ENCODE measurements at regions not wholly inside any gene's neighbourhood (a gene's known extent, or its start where the extent isn't known, plus 50 kb on each side); places are given as distances from the start of the nearest gene placed in this dataset.

GRCh38 chr13:55361141-55361540 lies 1779.6 kb upstream of the PRR20A start:
- ATAC-seq (ENCODE audit: low read depth): no peak
- Histone ChIP-seq H4K20me1 (ENCODE audit: control insufficient read depth, insufficient read depth, low read length, poor library complexity, severe bottlenecking) (no peaks in the 10 kb centered on the region), H3K79me2 (ENCODE audit: control insufficient read depth, insufficient read depth, low read length) (no peaks in the 10 kb centered on the region), H3K9ac (ENCODE audit: low read length) (no peak overlapping the region), H3K9me3 (ENCODE audit: control extremely low read depth in 1 of 3, control insufficient read depth in 2 of 3, insufficient read depth in 1 of 3, low read length in 2 of 3) (no peaks in the 10 kb centered on the region), H3K27ac (ENCODE audit: low read length in 2 of 2) (no peak overlapping the region), H3K27me3 (replicated peaks in 1 of 4; ENCODE audit: control extremely low read depth in 1 of 4, control insufficient read depth in 3 of 4, insufficient read depth in 4 of 4, low read length in 3 of 4) (no peaks in the 10 kb centered on the region), H2AFZ (ENCODE audit: insufficient read depth, low read depth, low read length, poor library complexity, severe bottlenecking) (no peak overlapping the region), H3K36me3 (replicated peaks in 1 of 2; ENCODE audit: control extremely low read depth in 1 of 2, control insufficient read depth in 1 of 2, extremely low read depth in 1 of 2, insufficient read depth in 2 of 2, low read length in 1 of 2) (no peaks in the 10 kb centered on the region), H3K4me2 (replicated peaks; ENCODE audit: low read depth, low read length, poor library complexity, severe bottlenecking) (no peak overlapping the region), H3K4me1 (ENCODE audit: control insufficient read depth in 2 of 2, insufficient read depth in 2 of 2, low read length in 2 of 2) (no peaks in the 10 kb centered on the region), H3K4me3 (ENCODE audit: control extremely low read depth in 1 of 5, extremely low read depth in 1 of 5, insufficient read depth in 1 of 5, low read depth in 2 of 5, low read length in 4 of 5) (no peak overlapping the region)
- H3K27me3 Mint-ChIP-seq: no peaks in the 10 kb centered on the region
- intact Hi-C loops (cut with micrococcal nuclease): no loop called here
- H3K4me1 Mint-ChIP-seq: no peaks in the 10 kb centered on the region
- ChIA-PET CTCF (no interaction called here), POLR2A (no interaction called here)
- H3K9me3 Mint-ChIP-seq (ENCODE audit: insufficient read depth): peaks cover 3% of the 10 kb centered on the region
- no peak for TF ChIP-seq EZH2 (IDR thresholded peaks at IDR 0.05; ENCODE audit: borderline replicate concordance, insufficient read depth, low read depth, low read length, poor library complexity, severe bottlenecking)
- TF ChIP-seq CTCF (IDR thresholded peaks at IDR 0.05): no peak
- no peak overlapping the region for H3K4me3 Mint-ChIP-seq
- no peak for DNase-seq
- H3K27ac Mint-ChIP-seq: no peak overlapping the region

- DNase-seq (no peak), ATAC-seq (ENCODE audit: low read depth) (no peak)
- no peaks in the 10 kb centered on the region for H3K36me3 ChIP-seq (replicated peaks in 1 of 2; ENCODE audit: control extremely low read depth in 1 of 2, control insufficient read depth in 1 of 2, extremely low read depth in 1 of 2, insufficient read depth in 2 of 2, low read length in 1 of 2)
- no peak overlapping the region for H3K9ac ChIP-seq (ENCODE audit: low read length)
- H3K27ac ChIP-seq (ENCODE audit: low read length in 2 of 2): no peak overlapping the region
- H3K79me2 ChIP-seq (ENCODE audit: control insufficient read depth, insufficient read depth, low read length): no peaks in the 10 kb centered on the region
- H3K4me2 ChIP-seq (replicated peaks; ENCODE audit: low read depth, low read length, poor library complexity, severe bottlenecking): no peak overlapping the region
- intact Hi-C loops (cut with micrococcal nuclease): no loop called here
- Mint-ChIP-seq H3K4me3 (no peak overlapping the region), H3K27ac (no peak overlapping the region), H3K27me3 (no peaks in the 10 kb centered on the region), H3K4me1 (no peaks in the 10 kb centered on the region), H3K9me3 (ENCODE audit: insufficient read depth) (peaks cover 7% of the 10 kb centered on the region)
- TF ChIP-seq CTCF (IDR thresholded peaks at IDR 0.05): no peak
- TF ChIP-seq EZH2 (IDR thresholded peaks at IDR 0.05; ENCODE audit: borderline replicate concordance, insufficient read depth, low read depth, low read length, poor library complexity, severe bottlenecking): no peak
- ChIA-PET CTCF (no interaction called here), POLR2A (no interaction called here)
- H3K4me3 ChIP-seq (ENCODE audit: control extremely low read depth in 1 of 5, extremely low read depth in 1 of 5, insufficient read depth in 1 of 5, low read depth in 2 of 5, low read length in 4 of 5): no peak overlapping the region
- H3K9me3 ChIP-seq (ENCODE audit: control extremely low read depth in 1 of 3, control insufficient read depth in 2 of 3, insufficient read depth in 1 of 3, low read length in 2 of 3): no peaks in the 10 kb centered on the region
- no peaks in the 10 kb centered on the region for H4K20me1 ChIP-seq (ENCODE audit: control insufficient read depth, insufficient read depth, low read length, poor library complexity, severe bottlenecking)
- no peaks in the 10 kb centered on the region for H3K4me1 ChIP-seq (ENCODE audit: control insufficient read depth in 2 of 2, insufficient read depth in 2 of 2, low read length in 2 of 2)
- no CpG with 5 or more reads among the region's 3 CpGs for WGBS (ENCODE audit: insufficient coverage)
- H3K27me3 ChIP-seq (replicated peaks in 1 of 4; ENCODE audit: control extremely low read depth in 1 of 4, control insufficient read depth in 3 of 4, insufficient read depth in 4 of 4, low read length in 3 of 4): no peaks in the 10 kb centered on the region
- no peak overlapping the region for H2AFZ ChIP-seq (ENCODE audit: insufficient read depth, low read depth, low read length, poor library complexity, severe bottlenecking)
Observed at GRCh38 chr13:55366676-55367075, 1774.0 kb upstream of the PRR20A start.

Data from B cell (primary cell).